NCI-H774 (cell line): ENCODE measurements at regions not wholly inside any gene's neighbourhood (a gene's known extent, or its start where the extent isn't known, plus 50 kb on each side); places are given as distances from the start of the nearest gene placed in this dataset.

ENCODE experiments used
- DNase-seq: peaks from one replicate; lab custom pipeline; 2025; lab: John Stamatoyannopoulos, UW

DNA sequence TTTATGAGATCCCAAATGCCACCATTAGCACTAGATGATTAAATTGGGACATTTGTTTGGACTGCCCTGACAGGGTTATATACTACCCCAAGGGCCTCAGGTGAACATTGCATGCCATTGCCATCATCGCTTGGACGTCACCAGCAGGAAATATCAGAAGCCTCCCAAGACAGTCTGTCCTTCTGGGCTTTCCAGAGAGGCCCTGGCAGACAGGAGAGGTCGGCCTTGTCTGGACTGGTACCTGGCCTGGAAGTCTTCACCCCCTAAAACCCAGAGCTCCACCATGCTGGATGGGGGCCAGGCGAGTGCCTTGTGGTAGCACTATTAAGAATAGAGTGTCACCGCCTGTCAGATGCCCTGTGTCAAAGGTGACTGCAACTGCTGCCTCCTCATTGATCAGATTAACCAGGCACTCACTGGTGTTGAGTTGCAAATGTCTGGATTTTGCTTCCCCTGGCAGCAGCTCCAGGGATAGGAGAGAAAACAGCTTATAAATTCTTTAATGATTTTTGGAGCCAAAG is 324.1 kb upstream of the RASGRP1 start:
- no peak for DNase-seq

GRCh38 chr15:38890194-38890593 is 325.6 kb upstream of the RASGRP1 start:
- DNase-seq, result no peak

- DNase-seq, result no peak
Observed at GRCh38 chr15:38893925-38894242, 329.3 kb upstream of the RASGRP1 start.

DNA sequence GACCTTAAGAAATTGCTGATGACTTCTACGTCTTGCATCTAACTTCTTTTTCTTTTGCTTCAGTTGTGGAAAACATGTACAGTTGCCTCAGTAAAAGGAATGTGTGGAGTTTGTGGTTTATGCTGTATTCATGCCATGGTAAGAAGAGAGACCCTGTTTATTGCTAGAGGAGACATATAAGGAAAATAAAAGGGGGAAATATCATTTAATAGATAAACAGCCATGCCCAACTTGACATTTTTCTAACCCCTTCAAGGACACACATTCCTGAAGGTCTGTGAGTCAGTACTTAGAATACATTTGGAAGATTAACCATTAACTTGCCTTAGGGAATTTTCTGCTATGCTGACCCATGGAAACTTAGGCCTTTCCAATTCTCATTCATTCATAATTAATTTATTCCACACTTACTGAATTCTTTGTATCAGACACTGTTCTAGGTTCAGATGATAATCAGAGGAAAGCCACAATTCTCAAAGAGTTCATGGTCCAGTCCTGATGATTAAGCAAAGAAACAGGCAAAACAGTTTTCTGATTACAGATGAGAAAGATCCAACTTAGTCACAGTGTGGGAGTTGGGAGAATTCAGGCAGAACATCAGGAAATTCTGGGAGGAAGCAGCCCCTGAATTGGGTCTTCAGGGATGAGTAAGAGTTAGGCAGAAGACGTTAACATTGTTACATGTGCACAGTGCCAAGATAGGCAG is 329.8 kb upstream of the RASGRP1 start:
- DNase-seq, result no peak

- no peak for DNase-seq
Observed at GRCh38 chr15:38895326-38896255, 331.0 kb upstream of the RASGRP1 start.

DNA sequence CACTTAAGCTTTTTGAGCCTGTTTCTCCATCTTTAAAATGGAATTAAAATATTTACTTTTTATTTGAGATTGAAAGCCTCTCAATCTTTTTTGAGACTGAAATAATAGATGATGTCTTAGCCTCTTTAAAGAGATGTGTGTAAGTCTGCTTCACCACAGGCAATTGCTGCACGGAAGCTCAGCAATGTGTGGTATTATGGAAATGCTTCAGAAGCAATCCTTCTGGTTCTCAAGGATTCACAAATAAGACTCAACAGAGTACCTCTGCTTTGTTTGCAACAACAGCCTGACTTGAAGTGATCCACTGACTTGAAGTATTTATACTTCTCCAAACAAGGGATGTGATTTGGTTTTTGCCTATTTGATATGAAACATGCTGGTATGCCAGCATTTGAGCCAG is 332.0 kb upstream of the RASGRP1 start:
- DNase-seq, result no peak

DNA sequence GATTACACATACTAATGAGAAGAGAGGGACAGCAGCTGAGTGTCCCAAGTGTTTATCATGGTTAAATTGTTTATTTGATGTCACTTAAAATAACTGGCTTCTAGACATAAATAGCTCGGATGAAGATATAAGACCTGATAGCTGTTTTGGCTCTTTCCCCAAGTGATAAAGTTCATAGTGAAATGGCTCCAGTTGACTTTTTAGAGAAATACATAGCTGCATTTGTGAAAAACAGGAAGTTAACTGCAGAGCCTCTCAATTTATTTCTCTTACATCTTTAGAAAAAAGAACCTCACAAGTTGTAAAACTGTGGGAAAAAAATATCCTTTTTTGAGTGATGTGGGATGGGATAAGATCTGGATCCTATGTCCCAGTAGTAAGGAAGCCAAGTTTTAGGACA is 332.9 kb upstream of the RASGRP1 start:
- DNase-seq, result no peak

- no peak for DNase-seq
Observed at GRCh38 chr15:38898236-38898635, 333.6 kb upstream of the RASGRP1 start.

DNA sequence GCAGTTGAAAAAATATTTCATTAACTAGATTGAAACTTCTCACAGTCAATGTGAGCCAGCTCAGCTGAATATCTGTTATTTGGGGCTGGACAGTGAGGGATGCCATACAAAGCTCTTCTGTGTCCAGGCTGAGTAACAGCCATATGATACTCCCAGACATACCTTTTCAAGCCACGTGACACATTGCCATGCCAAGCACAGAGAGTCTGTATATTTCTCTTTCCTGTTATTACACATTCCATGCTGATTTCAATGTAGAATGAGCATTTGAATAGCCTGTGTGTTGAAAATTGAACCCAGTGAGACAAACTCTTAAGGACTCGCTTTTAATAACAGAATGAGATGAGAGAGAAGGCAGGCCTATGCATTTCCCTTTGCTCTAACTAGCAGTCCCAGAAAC is 334.7 kb upstream of the RASGRP1 start:
- DNase-seq, result no peak

- no peak for DNase-seq
Observed at GRCh38 chr15:38904298-38904697, 339.7 kb upstream of the RASGRP1 start.

- no peak for DNase-seq
Observed at GRCh38 chr15:38905632-38906031, 341.0 kb upstream of the RASGRP1 start.

DNA sequence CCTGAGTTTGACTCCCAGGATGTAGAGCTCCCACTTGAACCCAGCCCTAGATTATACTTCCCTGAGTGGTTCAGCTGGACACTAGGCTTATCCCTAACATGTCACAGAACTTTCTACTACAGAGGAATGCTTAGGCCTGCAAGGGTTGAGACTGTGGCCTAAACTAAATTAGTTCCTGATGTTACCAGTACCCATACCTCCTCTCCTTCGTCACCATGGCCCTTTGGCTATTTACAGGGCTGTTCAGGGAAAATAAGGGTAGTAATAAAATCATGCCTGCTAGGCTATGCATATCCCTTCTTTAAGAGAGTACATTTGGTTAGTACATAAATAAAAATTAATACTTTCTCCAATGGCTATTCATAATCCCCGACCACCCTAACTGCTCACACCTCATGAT is 356.4 kb upstream of the RASGRP1 start:
- no peak for DNase-seq

DNA sequence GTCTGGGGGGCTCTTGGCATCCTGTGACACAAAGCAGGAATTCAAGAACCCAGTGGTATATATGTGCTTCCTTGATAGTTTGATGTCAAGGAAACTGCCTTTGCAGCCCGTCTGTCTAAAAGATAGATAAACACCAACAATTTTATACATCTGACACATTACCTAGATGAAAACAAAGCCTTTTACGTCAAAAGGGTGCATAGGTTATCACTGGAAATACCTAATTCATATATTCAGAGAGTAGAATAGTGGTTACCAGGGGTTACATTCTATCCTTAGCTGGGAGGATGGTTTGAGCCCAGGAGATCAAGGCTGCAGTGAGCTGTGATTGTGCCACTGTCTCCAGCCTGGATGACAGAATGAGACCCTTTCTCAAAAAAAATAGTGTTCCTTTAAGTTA is 356.9 kb upstream of the RASGRP1 start:
- DNase-seq, result no peak

DNA sequence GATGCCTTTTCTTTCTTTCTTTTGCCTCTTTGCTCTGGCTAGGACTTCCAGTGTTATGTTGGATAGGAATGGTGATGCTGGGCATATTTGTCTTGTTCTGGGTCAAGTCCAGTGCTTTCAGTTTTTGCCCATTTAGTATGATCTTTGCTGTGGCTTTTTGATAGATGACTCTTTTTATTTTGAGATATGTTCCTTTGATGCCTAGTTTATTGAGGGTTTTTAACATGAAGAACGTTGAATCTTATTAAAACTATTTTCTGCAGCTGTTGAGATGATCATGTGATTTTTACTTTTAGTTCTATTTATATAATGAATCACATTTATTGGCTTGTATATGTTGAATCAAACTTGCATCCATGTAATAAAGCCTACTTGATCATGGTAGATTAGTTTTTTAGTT is 363.8 kb upstream of the RASGRP1 start:
- no peak for DNase-seq

DNA sequence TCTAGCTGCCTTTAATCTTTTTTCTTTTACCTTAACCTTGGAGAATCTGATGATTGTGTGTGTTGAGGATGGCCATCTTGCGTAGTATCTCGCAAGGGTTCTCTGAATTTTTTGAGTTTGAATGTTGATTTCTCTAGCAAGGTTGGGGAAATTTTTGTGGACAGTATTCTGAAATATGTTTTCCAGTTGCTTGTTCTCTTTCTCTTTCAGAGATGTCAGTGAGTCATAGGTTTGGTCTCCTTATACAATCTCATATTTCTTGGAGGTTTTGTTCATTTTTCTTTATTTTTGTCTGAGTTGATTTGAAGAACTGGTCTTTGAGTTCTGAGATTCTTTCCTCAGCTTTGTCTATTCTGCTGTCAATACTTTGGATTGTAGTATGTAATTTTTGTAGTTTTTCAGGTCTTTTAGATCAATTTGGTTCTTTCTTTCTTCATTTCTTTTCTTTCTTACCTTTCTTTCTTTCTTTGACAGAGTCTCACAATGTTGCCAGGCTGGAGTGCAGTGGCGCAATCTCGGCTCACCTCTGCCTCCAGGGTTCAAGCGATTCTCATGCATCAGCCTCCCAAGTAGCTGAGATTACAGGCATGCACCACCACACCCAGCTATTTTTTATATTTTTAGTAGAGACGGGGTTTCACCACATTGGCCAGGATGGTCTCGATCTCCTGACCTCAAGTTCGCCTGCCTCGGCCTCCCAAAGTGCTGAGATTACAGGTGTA is 366.4 kb upstream of the RASGRP1 start:
- DNase-seq, result no peak

- no peak for DNase-seq
Observed at GRCh38 chr15:38941399-38941953, 376.9 kb upstream of the RASGRP1 start.

DNA sequence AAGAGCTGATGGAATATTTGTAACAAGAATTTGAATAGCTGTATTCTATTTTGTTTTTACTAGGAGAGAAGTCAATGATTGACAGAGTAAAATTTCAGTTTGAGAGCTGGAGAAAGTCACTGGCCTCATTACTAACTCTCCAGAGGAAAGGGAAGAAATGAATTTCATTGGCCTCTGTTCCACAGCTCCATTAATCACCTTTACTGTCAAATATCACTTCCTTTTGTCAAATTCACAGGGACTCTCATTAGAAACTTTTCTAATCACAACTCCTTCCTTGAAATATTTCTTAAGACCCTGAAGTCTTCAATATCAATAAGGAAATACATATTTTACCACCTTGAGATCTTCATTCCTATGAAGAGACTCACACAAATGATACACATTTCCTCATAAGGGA is 379.9 kb upstream of the RASGRP1 start:
- no peak for DNase-seq

- no peak for DNase-seq
Observed at GRCh38 chr15:38945551-38946298, 381.1 kb upstream of the RASGRP1 start.

DNA sequence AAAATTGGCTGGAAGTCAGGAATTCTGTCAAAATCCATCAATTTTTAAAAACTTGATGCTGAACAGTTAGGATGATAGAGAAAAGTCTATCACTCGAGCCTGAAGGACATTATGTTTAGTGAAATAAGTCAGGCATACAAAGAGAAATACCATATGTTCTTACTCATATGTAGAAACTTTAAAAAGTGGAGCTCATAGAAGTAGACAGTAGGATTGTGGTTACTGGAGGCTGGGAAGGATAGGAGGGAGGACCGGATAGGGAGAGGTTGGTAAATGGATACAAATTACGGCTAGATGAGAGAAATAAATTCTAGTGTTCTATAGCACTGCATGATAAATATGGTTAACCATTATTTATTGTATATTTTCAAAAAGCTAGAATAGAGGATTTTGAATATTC is 389.5 kb upstream of the RASGRP1 start:
- no peak for DNase-seq

DNA sequence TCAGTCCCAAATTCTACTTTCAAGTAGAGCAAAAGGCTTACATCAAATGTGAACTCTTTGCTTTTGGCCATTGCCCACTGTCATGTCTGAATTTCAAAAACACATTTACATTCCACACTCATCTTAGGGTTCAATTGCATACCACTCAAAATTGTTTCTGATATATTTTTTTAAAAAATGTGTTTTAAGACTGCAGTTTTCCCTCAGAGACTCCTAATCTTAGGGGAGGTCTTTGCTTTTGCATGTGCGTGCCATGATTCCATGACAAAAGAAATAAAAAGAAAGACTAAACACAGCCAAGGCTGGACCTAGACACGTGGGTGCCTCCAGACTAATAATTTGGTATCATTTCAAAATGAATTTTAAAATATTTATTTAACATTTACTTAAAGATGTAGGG is 396.8 kb upstream of the RASGRP1 start:
- no peak for DNase-seq

DNA sequence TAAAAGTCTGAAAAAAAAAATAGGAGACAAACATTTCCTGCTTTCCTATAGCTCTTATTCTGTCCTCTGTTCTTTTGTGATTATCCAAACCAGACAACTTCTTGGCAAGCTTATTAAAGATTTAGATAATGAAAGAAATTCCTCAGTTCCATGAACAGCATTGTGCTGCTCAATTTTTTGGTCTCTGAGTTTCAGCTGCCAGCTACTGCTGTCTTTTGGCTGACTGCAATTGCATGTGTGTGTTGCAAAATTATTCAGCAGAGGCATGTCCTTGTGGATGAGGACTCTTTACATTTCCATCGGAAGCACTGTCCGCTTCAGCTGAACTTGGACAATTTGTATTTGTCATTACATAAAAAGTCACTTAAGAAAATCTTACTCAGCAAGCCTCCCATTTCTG is 397.3 kb upstream of the RASGRP1 start:
- no peak for DNase-seq

GRCh38 chr15:38972831-38973230 is 408.2 kb upstream of the RASGRP1 start:
- DNase-seq, result no peak
